GM12874 (cell line): ENCODE measurements at regions not wholly inside any gene's neighbourhood (a gene's known extent, or its start where the extent isn't known, plus 50 kb on each side); places are given as distances from the start of the nearest gene placed in this dataset.

ENCODE experiments used
- TF ChIP-seq, protein P1 (sequence below): IDR thresholded peaks from 2 replicates; pipeline ENCODE4 v1.5.1; 2011; ENCODE audit warnings: low read depth, mild to moderate bottlenecking, control low read depth, low read length, moderate library complexity; ENCODE audit not compliant: insufficient read depth

DNA sequence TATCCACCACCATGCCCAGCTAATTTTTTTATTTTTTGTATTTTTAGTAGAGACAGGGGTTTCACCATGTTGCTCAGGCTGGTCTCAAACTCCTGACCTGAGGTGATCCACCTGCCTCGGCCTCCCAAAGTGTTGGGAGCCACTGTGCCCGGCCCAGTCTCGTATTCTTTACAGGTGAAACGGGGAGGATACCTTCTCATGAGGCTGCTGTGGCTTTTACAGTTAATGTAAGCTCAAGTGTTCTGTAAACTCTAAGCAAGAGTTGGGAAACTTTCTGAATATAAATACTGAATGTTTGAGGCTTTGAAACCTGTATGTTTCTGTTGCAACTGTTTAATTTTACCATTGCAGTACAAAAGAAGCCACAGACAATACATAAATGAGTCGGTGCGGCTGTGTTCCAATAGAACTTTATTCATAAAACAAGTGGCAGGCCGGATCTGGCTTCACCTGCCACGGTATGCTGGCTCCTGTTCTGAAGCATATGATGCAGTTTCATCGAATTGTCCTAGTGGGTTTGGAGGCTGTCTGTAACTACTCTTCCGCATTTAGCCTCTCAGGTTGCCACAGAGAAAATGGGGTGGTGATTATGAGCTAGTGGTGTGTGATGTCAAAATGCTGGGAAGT is 192.5 kb upstream of the ZFP64 start:
- TF ChIP-seq, protein P1, sequence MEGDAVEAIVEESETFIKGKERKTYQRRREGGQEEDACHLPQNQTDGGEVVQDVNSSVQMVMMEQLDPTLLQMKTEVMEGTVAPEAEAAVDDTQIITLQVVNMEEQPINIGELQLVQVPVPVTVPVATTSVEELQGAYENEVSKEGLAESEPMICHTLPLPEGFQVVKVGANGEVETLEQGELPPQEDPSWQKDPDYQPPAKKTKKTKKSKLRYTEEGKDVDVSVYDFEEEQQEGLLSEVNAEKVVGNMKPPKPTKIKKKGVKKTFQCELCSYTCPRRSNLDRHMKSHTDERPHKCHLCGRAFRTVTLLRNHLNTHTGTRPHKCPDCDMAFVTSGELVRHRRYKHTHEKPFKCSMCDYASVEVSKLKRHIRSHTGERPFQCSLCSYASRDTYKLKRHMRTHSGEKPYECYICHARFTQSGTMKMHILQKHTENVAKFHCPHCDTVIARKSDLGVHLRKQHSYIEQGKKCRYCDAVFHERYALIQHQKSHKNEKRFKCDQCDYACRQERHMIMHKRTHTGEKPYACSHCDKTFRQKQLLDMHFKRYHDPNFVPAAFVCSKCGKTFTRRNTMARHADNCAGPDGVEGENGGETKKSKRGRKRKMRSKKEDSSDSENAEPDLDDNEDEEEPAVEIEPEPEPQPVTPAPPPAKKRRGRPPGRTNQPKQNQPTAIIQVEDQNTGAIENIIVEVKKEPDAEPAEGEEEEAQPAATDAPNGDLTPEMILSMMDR, result no peak

DNA sequence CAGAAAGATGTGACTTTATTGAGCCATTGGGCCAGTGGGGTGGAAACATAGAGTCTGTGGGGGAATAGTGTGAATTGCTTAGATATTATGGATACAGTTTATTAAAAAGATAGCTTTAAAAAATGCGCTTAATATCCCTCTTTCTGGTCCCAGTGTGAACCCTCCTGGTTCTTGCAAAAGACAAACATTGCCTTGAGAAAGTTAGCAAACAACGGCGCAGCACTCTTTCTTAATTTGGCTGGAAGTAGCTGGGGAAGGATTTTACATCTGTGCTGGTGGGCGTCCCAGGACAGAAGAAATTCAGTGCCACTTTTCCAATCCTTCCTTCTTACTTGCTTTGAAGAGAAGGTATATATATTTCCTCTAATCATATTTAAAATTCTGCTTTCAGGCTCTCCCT is 191.4 kb upstream of the ZFP64 start:
- TF ChIP-seq, protein P1, result no peak

DNA sequence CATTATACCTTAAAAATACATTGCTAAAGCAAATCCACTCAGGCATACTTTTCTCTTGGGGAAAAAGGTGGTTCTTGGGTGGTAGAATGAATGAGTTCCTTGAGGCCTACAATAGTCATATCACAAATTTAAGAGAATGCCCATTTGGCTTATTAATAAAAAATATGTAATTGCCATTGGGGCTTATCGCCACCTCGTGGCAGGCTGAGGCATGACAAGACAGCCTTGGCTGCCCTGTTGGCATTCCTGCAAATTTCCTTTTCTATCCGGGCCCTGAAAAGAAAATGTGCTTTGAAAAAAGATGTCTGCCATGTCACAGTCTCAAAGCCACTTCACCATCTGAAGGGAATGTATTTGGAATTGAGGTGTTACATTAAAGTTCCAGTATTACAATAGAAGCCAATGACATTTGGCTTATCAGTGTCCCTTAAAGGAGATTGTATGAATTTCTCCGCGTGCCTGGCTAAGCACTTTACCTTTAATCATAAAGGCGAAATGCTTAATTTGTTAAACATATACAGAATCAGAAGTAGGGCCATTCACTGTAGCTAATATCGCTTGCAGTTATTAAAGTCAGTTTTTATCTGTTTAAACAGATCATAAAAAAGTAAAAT is 188.3 kb upstream of the ZFP64 start:
- TF ChIP-seq, protein P1, result peak; percentile 85

DNA sequence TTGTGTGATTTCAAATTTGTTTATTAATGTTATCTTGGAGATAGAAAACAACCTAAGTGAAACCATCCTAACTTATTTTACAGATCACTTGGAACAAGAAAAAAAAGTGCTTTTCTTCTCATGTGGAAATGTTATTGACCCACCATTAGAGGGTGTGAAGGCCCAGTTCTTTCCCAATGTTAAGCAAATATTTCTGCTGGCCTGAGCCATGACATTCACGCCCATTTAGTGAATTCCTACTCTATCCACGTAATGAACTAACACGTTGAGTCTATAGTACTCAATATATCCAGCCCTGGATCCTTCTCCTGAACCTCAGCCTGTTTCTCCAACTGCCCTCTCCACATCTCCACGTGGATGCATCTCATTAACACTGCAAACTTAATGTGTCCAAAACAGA is 180.6 kb upstream of the ZFP64 start:
- TF ChIP-seq, protein P1, result no peak

DNA sequence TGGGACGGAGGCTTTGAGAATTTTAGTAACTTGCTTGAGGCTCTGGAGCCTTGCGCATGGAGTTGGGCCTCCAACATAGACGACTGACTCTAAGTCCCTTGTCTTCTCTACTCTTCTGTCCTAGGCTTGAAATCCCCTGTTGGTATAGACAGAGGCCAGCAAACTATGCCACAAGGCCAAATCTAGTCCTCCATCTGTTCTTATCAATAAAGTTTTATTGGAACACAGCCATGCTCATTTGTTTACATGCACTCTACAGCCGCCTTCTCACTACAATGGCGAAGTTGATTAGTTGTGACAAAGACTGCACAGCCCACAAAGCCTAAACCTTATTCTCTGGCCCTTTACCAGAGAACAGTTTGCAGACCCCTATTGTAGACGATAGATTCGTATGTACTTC is 174.1 kb upstream of the ZFP64 start:
- TF ChIP-seq, protein P1, result no peak

DNA sequence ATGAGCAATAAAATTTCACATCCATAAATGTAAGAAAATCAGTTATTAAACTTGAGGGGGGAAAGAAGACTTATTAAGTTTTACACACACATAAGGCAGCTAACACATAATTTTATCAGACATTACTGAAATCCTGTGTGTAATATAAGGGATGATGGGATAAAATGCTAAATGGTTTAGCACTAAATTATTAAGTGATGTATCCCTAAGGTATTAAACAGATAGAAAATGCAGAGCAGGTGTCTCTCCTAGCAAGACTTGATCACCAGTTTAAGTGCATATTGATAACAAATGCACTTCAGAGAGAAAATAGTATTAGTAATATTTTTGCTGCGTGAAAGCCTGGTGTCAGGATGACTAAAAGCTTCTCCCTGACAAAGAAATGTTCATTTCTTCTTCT is 172.8 kb upstream of the ZFP64 start:
- TF ChIP-seq, protein P1, result no peak

DNA sequence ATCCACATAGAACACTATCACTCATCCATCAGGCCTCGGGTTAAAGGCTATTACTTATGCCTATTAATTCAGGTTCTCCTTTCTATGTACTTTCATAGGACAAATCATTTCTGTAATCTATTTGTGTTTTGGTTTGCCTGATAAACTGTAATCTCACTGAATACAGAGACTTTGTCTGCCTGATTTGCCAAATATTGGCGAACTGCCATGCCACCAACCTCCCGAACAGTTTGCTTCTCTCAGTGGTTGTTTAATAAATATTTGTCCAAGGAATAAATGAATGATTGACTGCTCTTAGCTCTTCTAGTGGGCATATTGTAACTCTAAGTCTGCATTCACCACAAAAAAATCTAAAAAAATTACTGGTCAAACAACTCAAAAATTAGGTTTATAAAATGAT is 170.1 kb upstream of the ZFP64 start:
- TF ChIP-seq, protein P1, result no peak
